PC-3 (cell line): ENCODE measurements at regions not wholly inside any gene's neighbourhood (a gene's known extent, or its start where the extent isn't known, plus 50 kb on each side); places are given as distances from the start of the nearest gene placed in this dataset.
"Not testable (repeated sequence)": the region's sequence is repeated elsewhere in the genome, so short reads cannot be mapped to it uniquely, and the experiment has no call there.

ENCODE experiments used
- ATAC-seq: fragments of 200-7000 bp; cut with Tn5 transposase; 2 replicates; pipeline ENCODE4 v1.9.1; 2020; ENCODE audit warnings: mild to moderate bottlenecking, moderate library complexity
- BruUV-seq: library from RNA; stranded (reverse); fragments of 400-500 nt; replicated peaks from 2 replicates; lab custom pipeline; 2021; lab: Mats Ljungman, UMichigan
- CTCF ChIA-PET: fragments of 300-600 bp; sonication (Branson Sonifier 250); formaldehyde crosslinking; loops from one replicate; lab custom pipeline; 2022; ENCODE audit warnings: antibody characterized with exemption; lab: Charles Lee
- POLR2A ChIA-PET: fragments of 300-600 bp; sonication (Branson Sonifier 250); formaldehyde crosslinking; loops from one replicate; lab custom pipeline; 2022; ENCODE audit warnings: antibody characterized with exemption; ENCODE audit not compliant: unreplicated experiment; lab: Charles Lee
- DNase-seq: peaks from one replicate; pipeline ENCODE4 v3.0.0-alpha.2; 2015
- H2AFZ ChIP-seq: fragments of 300-600 bp; sonication (generic); 2 replicates; pipeline ENCODE4 v1.6.0; 2016; ENCODE audit warnings: antibody characterized with exemption, low read length
- H3F3A ChIP-seq: fragments of 300-600 bp; sonication (generic); one replicate; pipeline ENCODE4 v1.6.0; 2017; ENCODE audit warnings: antibody characterized with exemption, low read length, control low read depth, mild to moderate bottlenecking; ENCODE audit not compliant: unreplicated experiment
- H3K27ac ChIP-seq: fragments of 300-600 bp; sonication (generic); 2 replicates; pipeline ENCODE4 v1.5.1; 2016; ENCODE audit warnings: mild to moderate bottlenecking, low read length
- H3K27me3 ChIP-seq: fragments of 300-600 bp; sonication (generic); 2 replicates; pipeline ENCODE4 v1.6.1; 2016; ENCODE audit warnings: low read length, mixed read lengths
- H3K36me3 ChIP-seq: fragments of 300-600 bp; sonication (generic); 2 replicates; pipeline ENCODE4 v1.6.1; 2016; ENCODE audit warnings: low read depth, mixed run types, low read length, mixed read lengths
- H3K4me1 ChIP-seq: fragments of 300-600 bp; sonication (generic); 2 replicates; pipeline ENCODE4 v1.5.1; 2016; ENCODE audit warnings: low read length; ENCODE audit not compliant: insufficient read depth
- H3K4me2 ChIP-seq: fragments of 300-600 bp; sonication (generic); 2 replicates; pipeline ENCODE4 v1.6.0; 2016; ENCODE audit warnings: low read length
- H3K4me3 ChIP-seq: fragments of 300-600 bp; sonication (generic); 2 replicates; pipeline ENCODE4 v1.5.1; 2016; ENCODE audit warnings: mild to moderate bottlenecking, low read length, mixed read lengths
- H3K79me2 ChIP-seq: fragments of 300-600 bp; sonication (generic); 2 replicates; pipeline ENCODE4 v1.6.1; 2017; ENCODE audit warnings: low read length, mixed read lengths
- H3K9ac ChIP-seq: fragments of 300-600 bp; sonication (generic); 2 replicates; pipeline ENCODE4 v1.6.0; 2016; ENCODE audit warnings: mild to moderate bottlenecking, low read length
- H3K9me2 ChIP-seq: fragments of 300-600 bp; sonication (generic); replicated peaks from 2 replicates; pipeline ENCODE4 v1.6.1; 2016; ENCODE audit warnings: mixed run types, low read length, mixed read lengths
- H3K9me3 ChIP-seq: fragments of 300-600 bp; sonication (generic); 2 replicates; pipeline ENCODE4 v1.6.1; 2016; ENCODE audit warnings: low read length, mixed read lengths
- H4K20me1 ChIP-seq: fragments of 300-600 bp; sonication (generic); 2 replicates; pipeline ENCODE4 v1.6.1; 2016; ENCODE audit warnings: low read length, mixed read lengths
- CTCF ChIP-seq: fragments of 300-600 bp; sonication (generic); conservative IDR thresholded peaks from 2 replicates; pipeline ENCODE4 v1.5.1; 2017; ENCODE audit warnings: antibody characterized with exemption, low read depth, mild to moderate bottlenecking, low read length
- EZH2 ChIP-seq: fragments of 300-600 bp; sonication (generic); IDR thresholded peaks from one replicate; pipeline ENCODE4 v1.6.1; 2017; ENCODE audit warnings: antibody characterized with exemption, mild to moderate bottlenecking, low read length; ENCODE audit not compliant: unreplicated experiment
- EZH2phosphoT487 ChIP-seq: fragments of 300-600 bp; sonication (generic); IDR thresholded peaks from 2 replicates; pipeline ENCODE4 v1.6.1; 2018; ENCODE audit warnings: mild to moderate bottlenecking, antibody characterized with exemption, low read length, borderline replicate concordance
- intact Hi-C: fragments of 100-400 bp; cut with micrococcal nuclease; formaldehyde crosslinking; loops from 2 replicates; pipeline ENCODE4 v1.9.0; 2023

- no peaks in the 10 kb centered on the region for H3K9me3 ChIP-seq
- no peak for TF ChIP-seq EZH2phosphoT487
- TF ChIP-seq EZH2, result no peak
- TF ChIP-seq CTCF, result no peak
- no peaks in the 10 kb centered on the region for H3K79me2 ChIP-seq
- H3K9ac ChIP-seq, result no peak overlapping the region
- no peak overlapping the region for H3K4me3 ChIP-seq
- no peaks in the 10 kb centered on the region for H3K9me2 ChIP-seq
- no TSS peak for BruUV-seq
- CTCF ChIA-PET, result no interaction called here
- no peak overlapping the region for H2AFZ ChIP-seq
- H3K27me3 ChIP-seq, result no peaks in the 10 kb centered on the region
- ATAC-seq (no peak), DNase-seq (no peak)
- POLR2A ChIA-PET, result no interaction called here
- no peak overlapping the region for H3K4me2 ChIP-seq
- no peaks in the 10 kb centered on the region for H3K36me3 ChIP-seq
- H3K27ac ChIP-seq, result no peak overlapping the region
- H3F3A ChIP-seq, result no peaks in the 10 kb centered on the region
- intact Hi-C loops, result no loop called here
- no peaks in the 10 kb centered on the region for H4K20me1 ChIP-seq
- no peaks in the 10 kb centered on the region for H3K4me1 ChIP-seq
Observed at GRCh38 chr21:19228226-19228625, 824.6 kb upstream of the TMPRSS15 start.

- H3K27ac ChIP-seq, H2AFZ ChIP-seq, BruUV-seq, ATAC-seq, H3K9me2 ChIP-seq, H3K9ac ChIP-seq, DNase-seq, CTCF ChIA-PET, H3K4me2 ChIP-seq, H3K4me1 ChIP-seq, H3K9me3 ChIP-seq, H3K27me3 ChIP-seq, H3K79me2 ChIP-seq, intact Hi-C loops, H4K20me1 ChIP-seq, H3K36me3 ChIP-seq, POLR2A ChIA-PET, H3K4me3 ChIP-seq, H3F3A ChIP-seq: not testable (repeated sequence)
Observed at GRCh38 chr21:19233841-19234240, 830.3 kb upstream of the TMPRSS15 start.

GRCh38 chr21:19236209-19236608, 832.6 kb upstream of the TMPRSS15 start:
- H3K27ac ChIP-seq, result no peak overlapping the region
- no peaks in the 10 kb centered on the region for H3K36me3 ChIP-seq
- H4K20me1 ChIP-seq, result no peaks in the 10 kb centered on the region
- H3K4me3 ChIP-seq, result no peak overlapping the region
- H3K79me2 ChIP-seq, result no peaks in the 10 kb centered on the region
- intact Hi-C loops, result no loop called here
- CTCF ChIA-PET, result no interaction called here
- no TSS peak for BruUV-seq
- no peaks in the 10 kb centered on the region for H3K4me1 ChIP-seq
- POLR2A ChIA-PET, result no interaction called here
- no peak for TF ChIP-seq EZH2
- TF ChIP-seq CTCF, result no peak
- no peak for TF ChIP-seq EZH2phosphoT487
- no peaks in the 10 kb centered on the region for H3F3A ChIP-seq
- no peak; the same call in 1 of the 2 replicates for ATAC-seq
- 0 out of 2 replicates have a peak overlapping the region, but pooled peaks have one; percentile 31 for H2AFZ ChIP-seq
- no peak overlapping the region for H3K4me2 ChIP-seq
- no peaks in the 10 kb centered on the region for H3K27me3 ChIP-seq
- H3K9me3 ChIP-seq, result no peaks in the 10 kb centered on the region
- no peaks in the 10 kb centered on the region for H3K9me2 ChIP-seq
- H3K9ac ChIP-seq, result no peak overlapping the region
- DNase-seq, result peak; percentile 10
